Thyroid gland (tissue), 1 donor: ENCODE measurements at regions not wholly inside any gene's neighbourhood (a gene's known extent, or its start where the extent isn't known, plus 50 kb on each side); places are given as distances from the start of the nearest gene placed in this dataset. TPM values are rescaled to one million over a fixed set of nuclear protein-coding genes. Genes with fewer than 3 reads are reported as not detected.

Experiments
- small RNA-seq: library from RNA; depleted of rRNA; stranded (forward); fragments of <200 nt; gene quantifications from one replicate; pipeline ENCODE3, GENCODE V24; 2016

Small RNA genes lying in the stretch of these regions (small RNA-seq; reads per million reads assigned to genes)
- not detected for gene AC239800.3
- gene HIST2H3PS2: not detected
- not detected for gene RNU1-114P
- gene RNU1-143P: not detected
- not detected for gene RNU1-92P
- gene RNVU1-17: not detected
- gene RNVU1-18: not detected
